ENCODE measurements at regions not wholly inside any gene's neighbourhood (a gene's known extent, or its start where the extent isn't known, plus 50 kb on each side); places are given as distances from the start of the nearest gene placed in this dataset.

DNA sequence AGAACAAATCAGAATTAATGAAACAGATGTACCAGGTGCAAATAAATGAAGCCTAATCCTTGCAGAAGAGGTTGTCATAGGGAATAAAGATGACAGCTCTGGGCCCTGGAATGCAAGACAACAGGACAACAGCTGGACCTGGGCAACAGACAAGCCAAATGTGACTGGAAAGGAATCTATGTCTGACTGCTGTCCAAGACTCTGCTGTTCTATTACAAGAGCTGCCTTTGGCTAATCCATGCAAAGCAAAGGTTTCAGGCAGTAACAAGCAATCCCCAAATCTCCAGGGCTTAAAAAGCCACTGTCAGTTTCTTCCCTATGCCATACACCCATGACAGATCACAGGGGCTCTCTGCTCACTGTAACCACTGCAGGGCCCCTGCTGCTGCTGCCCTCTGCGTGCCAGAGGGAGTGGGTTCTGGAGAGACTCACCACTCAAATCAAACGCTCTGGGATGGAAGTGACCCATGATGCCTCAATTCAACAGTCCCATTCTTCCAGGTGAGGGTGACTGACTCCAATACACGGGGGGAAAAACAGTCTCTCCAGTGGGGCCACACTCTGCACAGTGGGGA lies 218.9 kb upstream of the SFSWAP start:
- TF ChIP-seq POLR2A (IDR thresholded peaks at IDR 0.05; ENCODE audit: low read depth, low read length), result no peak
- TF ChIP-seq POLR2AphosphoS5 (IDR thresholded peaks at IDR 0.05; ENCODE audit: low read depth, low read length), result no peak

Data from GM12892 (cell line).